HG03378 (cell line): ENCODE measurements at regions not wholly inside any gene's neighbourhood (a gene's known extent, or its start where the extent isn't known, plus 50 kb on each side); places are given as distances from the start of the nearest gene placed in this dataset.

ENCODE experiments used
- ATAC-seq: cut with Tn5 transposase; IDR thresholded peaks from one replicate; pipeline ENCODE4 v1.9.1; 2021; ENCODE audit warnings: mild to moderate bottlenecking, moderate library complexity; ENCODE audit not compliant: unreplicated experiment

- no peak for ATAC-seq
Measured at GRCh38 chr4:180491210-180491609, 1752.0 kb upstream of the TENM3 start.

GRCh38 chr4:180493299-180493698 is 1749.9 kb upstream of the TENM3 start:
- no peak for ATAC-seq

GRCh38 chr4:180500154-180500553 is 1743.0 kb upstream of the TENM3 start:
- no peak for ATAC-seq

- ATAC-seq: no peak
Measured at GRCh38 chr4:180512801-180513475, 1730.3 kb upstream of the TENM3 start.

GRCh38 chr4:180518906-180519305 is 1724.3 kb upstream of the TENM3 start:
- no peak for ATAC-seq

GRCh38 chr4:180521181-180521580 is 1722.0 kb upstream of the TENM3 start:
- no peak for ATAC-seq

- no peak for ATAC-seq
Measured at GRCh38 chr4:180525523-180526077, 1717.6 kb upstream of the TENM3 start.

GRCh38 chr4:180528003-180528402 is 1715.2 kb upstream of the TENM3 start:
- no peak for ATAC-seq

GRCh38 chr4:180530787-180531186 is 1712.4 kb upstream of the TENM3 start:
- ATAC-seq: no peak

GRCh38 chr4:180532691-180533090 is 1710.5 kb upstream of the TENM3 start:
- ATAC-seq: no peak

GRCh38 chr4:180538384-180539057 is 1704.7 kb upstream of the TENM3 start:
- no peak for ATAC-seq

- no peak for ATAC-seq
Measured at GRCh38 chr4:180539284-180539683, 1703.9 kb upstream of the TENM3 start.

GRCh38 chr4:180541678-180542077 is 1701.5 kb upstream of the TENM3 start:
- ATAC-seq: no peak

GRCh38 chr4:180542445-180543100 is 1700.6 kb upstream of the TENM3 start:
- ATAC-seq: no peak

- ATAC-seq: no peak
Measured at GRCh38 chr4:180550106-180550505, 1693.1 kb upstream of the TENM3 start.

- no peak for ATAC-seq
Measured at GRCh38 chr4:180557348-180557747, 1685.9 kb upstream of the TENM3 start.

GRCh38 chr4:180557950-180558349 is 1685.3 kb upstream of the TENM3 start:
- no peak for ATAC-seq

- ATAC-seq: no peak
Measured at GRCh38 chr4:180558427-180558826, 1684.8 kb upstream of the TENM3 start.

- no peak for ATAC-seq
Measured at GRCh38 chr4:180560896-180561295, 1682.3 kb upstream of the TENM3 start.

GRCh38 chr4:180564026-180564425 is 1679.2 kb upstream of the TENM3 start:
- ATAC-seq: no peak

- ATAC-seq: no peak
Measured at GRCh38 chr4:180564448-180564847, 1678.8 kb upstream of the TENM3 start.
